GM19023 (cell line): ENCODE measurements at regions not wholly inside any gene's neighbourhood (a gene's known extent, or its start where the extent isn't known, plus 50 kb on each side); places are given as distances from the start of the nearest gene placed in this dataset.
A peak's percentile ranks its signal among the peaks of the same experiment; 100 is the strongest.
"Not testable (repeated sequence)": the region's sequence is repeated elsewhere in the genome, so short reads cannot be mapped to it uniquely, and the experiment has no call there.

Source experiments
- ATAC-seq: cut with Tn5 transposase; IDR thresholded peaks from one replicate; pipeline ENCODE4 v1.9.1; 2021; ENCODE audit warnings: mild to moderate bottlenecking, moderate library complexity; ENCODE audit not compliant: unreplicated experiment

- no peak for ATAC-seq
Observed at GRCh38 chr20:2203436-2203835, 92.4 kb upstream of the TGM3 start.

DNA sequence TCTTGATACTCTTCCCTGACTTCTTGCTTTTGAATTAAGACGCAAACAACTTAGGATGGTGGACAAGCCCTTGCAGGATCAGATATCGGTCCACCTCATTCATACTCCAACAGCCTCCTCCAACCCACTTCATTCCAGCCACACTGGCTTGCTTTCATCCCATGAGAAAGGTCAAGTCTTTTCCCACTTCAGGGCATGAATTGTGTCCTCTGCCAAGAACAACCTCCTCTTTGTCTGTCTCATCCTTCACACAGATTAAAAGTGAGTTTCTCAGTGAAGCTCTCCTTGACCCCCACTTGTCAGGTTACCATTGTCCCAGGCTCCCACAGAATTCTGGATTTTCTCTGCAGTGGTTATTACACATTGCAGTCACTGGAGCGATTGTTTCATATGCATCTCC lies 91.8 kb upstream of the TGM3 start:
- ATAC-seq, result no peak

DNA sequence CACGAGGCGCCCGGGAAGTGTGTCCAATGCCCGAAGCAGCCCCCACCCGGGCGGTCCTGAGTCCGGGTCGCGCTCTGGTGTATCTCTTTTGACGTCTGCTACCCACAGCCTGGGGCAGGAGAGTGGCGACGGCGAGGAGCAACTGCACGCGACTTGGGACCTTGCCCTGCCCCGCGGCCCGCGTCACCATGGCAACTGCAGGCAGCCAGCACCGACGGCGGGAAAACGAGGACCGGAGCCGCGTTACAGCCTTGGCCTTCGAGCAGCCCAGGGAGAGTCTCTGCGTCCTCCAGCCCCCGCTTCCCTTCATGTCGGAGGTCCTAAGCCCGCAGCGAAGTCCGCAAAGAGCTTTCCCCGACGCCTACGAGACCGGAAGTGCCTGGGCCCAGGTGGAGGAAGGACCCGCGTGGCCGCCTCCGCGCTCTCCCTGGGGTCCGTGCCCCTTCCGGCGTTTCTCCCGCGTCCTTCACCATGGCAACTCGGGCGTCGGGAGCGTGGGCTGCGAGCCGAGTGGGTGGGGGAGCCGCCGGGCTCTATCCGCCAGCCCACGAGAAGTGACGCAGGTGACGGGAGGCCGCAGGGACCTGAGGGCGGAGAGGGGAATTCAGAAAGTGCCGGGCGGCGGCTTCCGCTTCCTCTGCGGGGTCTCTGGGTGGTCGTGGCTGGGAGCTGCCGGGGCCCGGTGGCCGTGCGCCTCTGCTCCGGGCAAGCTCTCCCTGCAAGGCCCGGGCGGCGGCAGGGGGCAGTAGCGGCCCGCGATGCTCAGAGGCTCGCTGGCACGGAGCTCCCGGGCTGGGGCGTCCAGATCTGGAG lies 88.6 kb upstream of the TGM3 start:
- peak; percentile 74 for ATAC-seq

GRCh38 chr20:2207770-2208097 lies 88.1 kb upstream of the TGM3 start:
- no peak for ATAC-seq

DNA sequence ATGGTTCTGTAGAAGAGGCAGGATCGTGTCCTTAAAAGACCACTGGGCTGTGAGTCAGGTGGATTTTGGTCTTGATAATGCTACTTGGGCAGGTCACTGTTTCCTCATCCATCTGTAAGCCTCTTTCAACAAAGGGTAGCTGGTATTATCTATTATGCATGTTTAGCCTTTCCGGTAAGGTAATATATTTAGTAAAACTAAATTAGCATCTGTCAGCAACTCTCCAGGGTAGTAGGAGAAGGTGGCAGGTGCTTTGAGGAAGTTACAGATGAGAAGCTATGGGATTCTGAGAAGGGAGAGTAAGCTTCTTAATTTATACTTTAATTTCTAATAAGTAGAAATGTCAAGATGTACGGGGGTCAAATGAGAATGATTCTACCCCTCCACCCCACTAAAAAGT lies 86.9 kb upstream of the TGM3 start:
- ATAC-seq, result no peak

DNA sequence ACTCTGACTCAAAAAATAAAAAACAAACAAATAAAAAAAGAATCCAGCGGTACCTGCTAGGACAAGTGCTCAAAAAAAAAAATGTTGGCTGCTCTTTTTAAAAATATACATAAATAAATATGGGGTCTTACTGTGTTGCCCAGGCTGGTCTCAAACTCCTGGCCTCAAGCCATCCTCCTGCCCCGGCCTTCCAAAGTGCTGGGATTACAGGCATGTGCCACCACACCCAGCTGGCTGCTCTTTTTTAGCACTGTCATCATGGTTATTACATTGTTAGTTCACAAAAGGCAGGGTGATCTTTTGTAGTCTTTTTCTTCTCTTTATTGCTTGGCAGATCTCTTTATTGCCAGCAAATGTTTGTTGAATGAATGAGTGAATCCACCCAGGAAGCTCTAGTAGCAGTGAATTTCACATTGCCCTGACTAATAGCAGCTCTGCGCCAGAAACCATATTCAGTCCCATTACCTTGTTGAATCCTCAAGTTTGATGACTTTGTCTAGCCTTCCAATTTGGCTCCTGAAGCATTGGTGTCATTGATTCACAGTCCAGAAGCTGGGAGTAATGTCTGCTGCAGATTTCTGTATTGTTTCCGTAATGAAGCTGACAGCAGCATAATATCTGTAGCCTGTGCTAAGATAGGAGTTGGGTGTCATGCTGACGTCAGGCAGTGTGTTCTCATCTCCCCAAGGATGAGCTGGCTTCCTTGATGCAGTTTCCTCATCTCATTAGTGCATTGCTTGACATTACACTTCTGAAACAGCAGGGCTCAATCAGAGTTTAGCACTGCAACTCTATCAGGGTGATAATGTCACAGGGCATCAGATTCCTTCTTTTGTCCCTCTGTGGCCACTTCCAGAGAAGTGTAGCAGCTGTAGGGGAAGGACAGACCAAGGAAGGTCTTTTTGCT lies 84.9 kb upstream of the TGM3 start:
- no peak for ATAC-seq

- no peak for ATAC-seq
Observed at GRCh38 chr20:2212456-2213015, 83.3 kb upstream of the TGM3 start.

DNA sequence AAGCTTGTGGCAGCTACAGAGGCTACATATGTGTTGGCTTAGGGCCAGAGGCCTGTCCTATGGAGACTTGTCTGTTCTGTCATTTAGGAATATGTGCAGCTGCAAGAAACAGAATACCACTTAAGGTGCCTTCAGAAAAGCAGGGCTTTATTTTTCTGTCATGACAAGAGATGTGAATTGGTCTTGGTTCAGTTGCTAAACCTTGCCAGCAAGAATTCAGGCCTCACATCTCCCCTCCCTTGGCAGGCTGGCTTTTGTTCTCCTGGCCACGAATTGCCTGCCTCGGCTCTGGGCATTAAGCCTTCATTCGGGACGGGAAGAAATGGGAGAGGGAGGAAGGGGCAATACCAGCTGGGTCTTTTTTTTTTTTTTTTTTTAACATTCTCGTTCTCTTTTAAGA lies 82.4 kb upstream of the TGM3 start:
- no peak for ATAC-seq

DNA sequence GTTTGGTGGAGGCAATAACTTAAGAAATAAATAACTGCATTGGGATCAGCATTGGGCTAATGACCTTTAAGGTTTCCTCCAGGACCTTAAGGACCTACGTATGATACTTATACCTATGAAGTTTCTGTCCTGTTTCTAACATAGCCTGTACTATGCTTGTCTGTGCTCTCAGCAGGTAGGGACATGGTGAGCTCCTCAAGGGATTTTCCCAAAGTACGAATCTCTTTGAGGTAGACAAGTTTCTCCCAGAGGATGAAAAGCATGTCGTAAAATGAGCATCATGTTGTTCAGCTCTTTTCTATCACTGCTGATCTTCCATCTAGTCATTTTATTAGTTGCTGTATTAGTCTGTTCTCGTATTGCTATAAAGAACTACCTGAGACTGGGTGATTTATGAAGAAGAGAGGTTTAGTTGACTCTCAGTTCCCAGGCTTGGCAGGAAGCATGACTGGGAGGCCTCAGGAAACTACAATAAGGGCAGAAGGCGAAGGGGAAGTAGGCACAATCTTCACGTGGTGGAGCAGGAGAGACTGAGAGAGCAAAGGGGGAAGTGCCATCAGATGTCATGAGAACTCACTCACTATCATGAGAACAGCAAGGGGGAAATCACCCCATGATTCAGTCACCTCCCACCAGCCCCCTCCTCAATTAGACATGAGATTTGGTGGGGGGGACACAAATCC lies 77.8 kb upstream of the TGM3 start:
- no peak for ATAC-seq

DNA sequence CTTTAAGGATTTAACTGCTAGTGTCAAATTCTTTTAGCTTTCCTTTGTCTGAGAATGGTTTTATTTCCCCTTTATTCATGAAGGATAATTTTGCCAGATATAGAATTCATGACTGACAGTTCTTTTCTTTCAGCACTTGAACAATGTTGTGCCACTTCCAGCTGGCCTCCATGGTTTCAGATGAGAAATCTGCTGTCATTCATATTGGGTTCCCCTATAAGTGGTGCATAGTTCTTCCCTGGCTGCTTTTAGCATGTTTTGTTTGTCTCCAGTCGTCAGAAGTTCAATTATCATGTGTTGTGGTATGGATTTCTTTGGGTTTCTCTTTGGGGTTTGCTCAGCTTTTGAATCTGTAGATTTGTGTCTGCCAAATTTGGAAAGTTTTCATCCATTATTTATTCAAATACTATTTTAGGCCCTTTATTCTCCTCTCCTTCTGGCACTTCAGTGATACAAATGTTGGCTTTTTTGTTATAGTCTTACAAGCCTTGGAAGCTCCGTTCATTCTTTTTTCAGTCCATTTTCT lies 76.3 kb upstream of the TGM3 start:
- ATAC-seq, result no peak

GRCh38 chr20:2220298-2220697 lies 75.5 kb upstream of the TGM3 start:
- ATAC-seq, result no peak

- ATAC-seq, result no peak
Observed at GRCh38 chr20:2221921-2222320, 73.9 kb upstream of the TGM3 start.

DNA sequence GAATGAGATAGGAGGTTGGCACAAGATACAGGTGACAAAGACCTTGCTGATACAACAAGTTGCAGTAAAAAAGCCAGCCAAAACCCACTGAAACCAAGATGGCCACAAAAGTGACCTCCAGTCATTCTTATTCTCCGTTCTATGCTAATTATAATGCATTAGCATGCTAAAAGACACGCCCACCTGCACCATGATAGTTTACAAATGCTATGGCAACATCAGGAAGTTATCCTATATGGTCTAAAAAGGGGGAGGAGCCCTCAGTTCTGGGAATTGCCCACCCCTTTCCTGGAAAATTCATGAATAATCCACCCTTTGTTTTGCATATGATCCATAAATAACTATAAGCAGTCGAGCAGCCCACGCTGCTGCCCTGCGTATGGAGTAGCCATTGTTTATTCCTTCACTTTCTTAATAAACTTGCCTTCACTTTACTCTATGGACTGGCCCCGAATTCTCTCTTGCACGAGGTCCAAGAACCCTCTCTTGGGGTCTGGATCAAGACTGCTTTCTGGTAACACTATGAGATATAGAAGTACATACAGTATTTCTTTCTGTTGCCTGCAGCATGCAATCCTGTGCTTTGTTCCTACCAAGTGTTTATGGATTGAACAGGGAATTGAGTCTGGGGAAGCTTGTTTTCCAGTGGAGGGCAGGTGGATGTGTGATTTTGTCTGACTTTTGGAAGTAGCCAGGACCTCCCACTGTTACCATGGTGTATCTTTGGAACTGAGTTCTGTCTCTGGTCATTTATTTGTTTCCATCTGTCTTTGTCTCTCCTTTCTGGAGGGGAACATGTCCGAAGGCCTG lies 72.0 kb upstream of the TGM3 start:
- no peak for ATAC-seq

- no peak for ATAC-seq
Observed at GRCh38 chr20:2224368-2224639, 71.5 kb upstream of the TGM3 start.

GRCh38 chr20:2227285-2227684 lies 68.5 kb upstream of the TGM3 start:
- not testable (repeated sequence) for ATAC-seq

DNA sequence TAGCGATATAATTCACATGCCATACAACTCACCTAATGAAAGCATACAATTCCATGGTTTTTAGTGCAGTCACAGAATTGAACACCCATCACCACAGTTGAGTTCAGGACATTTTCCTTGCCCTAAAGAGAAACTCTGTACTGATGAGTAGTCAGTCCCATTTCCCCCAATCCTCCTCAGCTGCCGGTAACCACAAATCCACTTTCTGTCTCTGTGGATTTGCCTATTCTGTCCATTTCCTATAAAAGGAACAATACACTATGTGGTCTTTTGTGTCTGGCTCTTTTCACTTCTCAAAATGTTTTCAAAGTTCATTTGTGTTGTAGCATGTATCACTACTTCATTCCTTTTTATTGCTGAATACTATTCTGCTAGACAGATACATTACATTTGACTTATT lies 67.9 kb upstream of the TGM3 start:
- ATAC-seq, result no peak

DNA sequence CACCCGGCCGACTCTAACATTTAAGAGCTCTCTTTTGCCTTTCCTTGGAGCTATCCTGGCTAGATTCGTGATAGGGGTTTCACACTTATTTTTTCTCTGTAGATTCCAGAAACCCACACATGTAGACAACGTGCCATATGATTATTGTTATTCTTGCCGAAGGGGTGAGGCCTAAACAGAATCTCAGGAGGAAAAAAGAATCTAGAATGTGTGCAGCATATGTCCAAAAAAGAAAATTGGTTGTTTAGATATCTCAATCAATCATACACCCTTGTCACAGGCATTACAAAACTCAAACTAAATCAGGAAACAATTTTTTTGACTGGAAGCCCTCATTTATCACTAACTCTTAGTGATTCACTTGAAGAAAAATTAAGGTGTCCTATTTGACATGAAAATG lies 66.9 kb upstream of the TGM3 start:
- ATAC-seq, result no peak

DNA sequence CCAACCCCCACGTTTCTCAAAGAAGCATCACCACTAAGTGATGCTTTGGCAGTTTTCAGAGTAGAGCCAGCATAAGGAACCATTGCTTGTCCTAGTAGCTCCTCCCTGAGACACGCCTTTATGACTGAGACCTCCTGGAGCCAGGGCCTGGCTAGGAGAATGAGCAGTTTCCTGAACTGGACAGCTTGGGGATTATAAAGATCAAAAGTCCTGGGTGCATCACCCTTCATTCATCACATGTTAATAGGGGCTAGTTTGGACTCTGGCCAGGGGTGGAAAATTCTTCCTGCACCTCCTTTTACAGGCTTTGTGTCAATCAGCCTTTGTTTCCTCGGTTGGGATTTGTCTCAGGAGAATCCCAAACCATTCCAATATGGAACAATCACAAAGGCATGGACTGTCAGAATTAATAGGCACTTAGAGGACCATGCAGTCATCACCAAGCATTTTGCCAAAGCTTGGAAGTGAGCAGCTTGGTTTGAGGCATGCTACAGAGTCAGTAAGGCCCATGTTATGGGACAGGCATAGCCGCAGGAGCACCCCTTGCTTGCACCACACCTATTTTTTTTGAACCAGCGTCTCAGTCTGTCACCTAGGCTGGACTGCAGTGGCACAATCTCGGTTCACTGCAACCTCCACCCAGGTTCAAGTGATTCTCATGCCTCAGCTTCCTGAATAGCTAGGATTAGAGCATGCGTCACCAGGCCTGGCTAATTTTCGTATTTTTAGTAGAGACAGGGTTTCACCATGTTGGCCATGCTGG lies 64.9 kb upstream of the TGM3 start:
- no peak for ATAC-seq

GRCh38 chr20:2231701-2232100 lies 64.1 kb upstream of the TGM3 start:
- ATAC-seq, result no peak
